Suprapubic skin (tissue), 4 donors: ENCODE measurements at regions not wholly inside any gene's neighbourhood (a gene's known extent, or its start where the extent isn't known, plus 50 kb on each side); places are given as distances from the start of the nearest gene placed in this dataset.

ENCODE experiments used
- DNase-seq, 2 donors: peaks; one replicate each; pipeline ENCODE4 v3.0.0-alpha.2; 2019; ENCODE audit warnings: low spot score in 2 of 2
- H3K27ac ChIP-seq: fragments of 200-600 bp; sonication (generic); one replicate; pipeline ENCODE4 v1.5.1; 2019
- H3K27me3 ChIP-seq: fragments of 200-600 bp; sonication (generic); one replicate; pipeline ENCODE4 v1.5.1; 2019
- H3K36me3 ChIP-seq: fragments of 200-600 bp; sonication (generic); one replicate; pipeline ENCODE4 v1.5.1; 2019
- H3K4me1 ChIP-seq: fragments of 200-600 bp; sonication (generic); one replicate; pipeline ENCODE4 v1.5.1; 2019
- H3K4me3 ChIP-seq: fragments of 200-600 bp; sonication (generic); one replicate; pipeline ENCODE4 v1.5.1; 2019; ENCODE audit warnings: mild to moderate bottlenecking
- H3K9me3 ChIP-seq: fragments of 200-600 bp; sonication (generic); one replicate; pipeline ENCODE4 v1.5.1; 2019
- EP300 ChIP-seq: sonication (generic); formaldehyde crosslinking; IDR thresholded peaks from one replicate; pipeline ENCODE4 v1.6.1; 2017; ENCODE audit warnings: antibody characterized with exemption
- POLR2A ChIP-seq, 2 donors: fragments of 450-650 bp; IDR thresholded peaks; one replicate each; pipeline ENCODE4 v1.6.1; 2017; ENCODE audit warnings: antibody characterized with exemption in 2 of 2, mild to moderate bottlenecking in 2 of 2, moderate library complexity in 2 of 2
- POLR2AphosphoS5 ChIP-seq, 3 donors: sonication (generic); formaldehyde crosslinking; IDR thresholded peaks; one replicate each; pipeline ENCODE4 v1.6.1; 2017; ENCODE audit warnings: antibody characterized with exemption in 3 of 3
- WGBS: methylation state at CpG from one replicate; pipeline ENCODE4 v1.1.5; 2018; 5-methylcytosine and 5-hydroxymethylcytosine counted together
- TF ChIP-seq, protein P1 (sequence below), 2 donors: fragments of 200-600 bp in 1 of 2; fragments of 450-650 bp in 1 of 2; sonication (generic) in 1 of 2; IDR thresholded peaks; one replicate each; pipeline ENCODE4 v1.5.1; 2016 to 2019; ENCODE audit warnings: antibody characterized with exemption in 2 of 2, mild to moderate bottlenecking in 1 of 2, moderate library complexity in 1 of 2

DNA sequence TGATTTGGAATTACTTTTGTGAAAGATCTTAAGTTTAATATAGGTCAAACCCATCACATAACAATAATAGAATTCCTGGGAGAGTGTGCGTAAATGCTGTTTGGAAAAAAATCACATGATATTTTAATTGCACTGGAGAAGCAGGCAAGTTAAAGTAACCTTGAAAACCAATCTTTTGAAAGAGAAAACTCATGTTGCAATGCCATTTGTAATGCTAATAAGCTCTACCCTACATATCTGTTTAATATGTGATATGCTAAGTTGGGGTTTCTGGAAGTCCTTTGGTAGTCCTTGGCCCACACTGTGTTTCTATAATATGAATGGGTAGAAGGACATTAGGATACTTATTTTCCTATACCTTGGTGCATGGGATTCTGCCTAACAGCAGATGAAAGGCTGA lies 370.4 kb downstream of the DDX10 start:
- H3K4me3 ChIP-seq: no peak overlapping the region
- TF ChIP-seq, protein P1, sequence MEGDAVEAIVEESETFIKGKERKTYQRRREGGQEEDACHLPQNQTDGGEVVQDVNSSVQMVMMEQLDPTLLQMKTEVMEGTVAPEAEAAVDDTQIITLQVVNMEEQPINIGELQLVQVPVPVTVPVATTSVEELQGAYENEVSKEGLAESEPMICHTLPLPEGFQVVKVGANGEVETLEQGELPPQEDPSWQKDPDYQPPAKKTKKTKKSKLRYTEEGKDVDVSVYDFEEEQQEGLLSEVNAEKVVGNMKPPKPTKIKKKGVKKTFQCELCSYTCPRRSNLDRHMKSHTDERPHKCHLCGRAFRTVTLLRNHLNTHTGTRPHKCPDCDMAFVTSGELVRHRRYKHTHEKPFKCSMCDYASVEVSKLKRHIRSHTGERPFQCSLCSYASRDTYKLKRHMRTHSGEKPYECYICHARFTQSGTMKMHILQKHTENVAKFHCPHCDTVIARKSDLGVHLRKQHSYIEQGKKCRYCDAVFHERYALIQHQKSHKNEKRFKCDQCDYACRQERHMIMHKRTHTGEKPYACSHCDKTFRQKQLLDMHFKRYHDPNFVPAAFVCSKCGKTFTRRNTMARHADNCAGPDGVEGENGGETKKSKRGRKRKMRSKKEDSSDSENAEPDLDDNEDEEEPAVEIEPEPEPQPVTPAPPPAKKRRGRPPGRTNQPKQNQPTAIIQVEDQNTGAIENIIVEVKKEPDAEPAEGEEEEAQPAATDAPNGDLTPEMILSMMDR (IDR thresholded peaks at IDR 0.05): no peak
- no peak for TF ChIP-seq POLR2AphosphoS5 (IDR thresholded peaks at IDR 0.05)
- no peak for TF ChIP-seq EP300
- TF ChIP-seq POLR2A (IDR thresholded peaks at IDR 0.05): no peak
- no peaks in the 10 kb centered on the region for H3K27me3 ChIP-seq
- no peaks in the 10 kb centered on the region for H3K36me3 ChIP-seq
- H3K4me1 ChIP-seq: peaks cover 12% of the 10 kb centered on the region
- DNase-seq: no peak
- WGBS: 92% methylated on average over 1 of the region's 1 CpG
- H3K27ac ChIP-seq: no peak overlapping the region
- no peaks in the 10 kb centered on the region for H3K9me3 ChIP-seq

GRCh38 chr11:109036011-109036410 lies 371.1 kb downstream of the DDX10 start:
- Histone ChIP-seq H3K4me1 (peaks cover 12% of the 10 kb centered on the region), H3K27me3 (no peaks in the 10 kb centered on the region), H3K36me3 (no peaks in the 10 kb centered on the region), H3K4me3 (no peak overlapping the region), H3K27ac (no peak overlapping the region), H3K9me3 (no peaks in the 10 kb centered on the region)
- DNase-seq: no peak
- TF ChIP-seq EP300: no peak
- no peak for TF ChIP-seq POLR2A (IDR thresholded peaks at IDR 0.05)
- no peak for TF ChIP-seq POLR2AphosphoS5 (IDR thresholded peaks at IDR 0.05)
- TF ChIP-seq, protein P1 (IDR thresholded peaks at IDR 0.05): no peak
- WGBS: 82% methylated on average over 2 of the region's 2 CpGs

- Histone ChIP-seq H3K4me1 (peaks cover 12% of the 10 kb centered on the region), H3K36me3 (no peaks in the 10 kb centered on the region), H3K9me3 (no peaks in the 10 kb centered on the region), H3K27me3 (no peaks in the 10 kb centered on the region), H3K27ac (peak overlapping the region; percentile 12), H3K4me3 (no peak overlapping the region)
- 30% methylated on average over 3 of the region's 3 CpGs for WGBS
- TF ChIP-seq, protein P1 (IDR thresholded peaks at IDR 0.05): no peak
- TF ChIP-seq POLR2AphosphoS5 (IDR thresholded peaks at IDR 0.05): no peak
- no peak for TF ChIP-seq POLR2A (IDR thresholded peaks at IDR 0.05)
- TF ChIP-seq EP300: no peak
- DNase-seq: no peak
Observed at GRCh38 chr11:109037856-109038780, 373.2 kb downstream of the DDX10 start.

DNA sequence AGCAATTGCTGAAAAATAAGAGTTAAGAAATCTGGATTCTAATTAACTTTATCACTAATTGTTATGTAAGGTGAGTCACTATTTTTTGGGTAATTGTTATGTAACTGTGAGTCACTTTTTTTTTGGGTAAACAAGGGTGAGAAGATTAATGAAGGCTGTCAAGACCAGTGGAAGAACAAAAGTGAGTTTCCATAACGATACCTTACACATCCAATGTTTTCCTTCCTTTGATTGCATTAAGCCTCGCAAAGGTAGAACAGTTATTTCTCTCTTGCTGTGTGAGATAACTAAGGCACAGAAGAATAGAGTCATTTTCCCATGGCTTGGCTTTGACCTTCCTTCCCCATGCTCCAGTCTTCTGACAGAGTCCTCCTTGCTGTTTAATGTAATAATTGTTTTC lies 374.7 kb downstream of the DDX10 start:
- 58% methylated on average over 2 of the region's 2 CpGs for WGBS
- H3K9me3 ChIP-seq: no peaks in the 10 kb centered on the region

GRCh38 chr11:109040303-109040702 lies 375.4 kb downstream of the DDX10 start:
- Histone ChIP-seq H3K9me3 (no peaks in the 10 kb centered on the region), H3K27ac (no peak overlapping the region), H3K4me3 (no peak overlapping the region), H3K27me3 (no peaks in the 10 kb centered on the region), H3K4me1 (peaks cover 12% of the 10 kb centered on the region), H3K36me3 (no peaks in the 10 kb centered on the region)
- WGBS: 94% methylated on average over 3 of the region's 3 CpGs
- DNase-seq: no peak
- TF ChIP-seq POLR2A (IDR thresholded peaks at IDR 0.05): no peak
- TF ChIP-seq, protein P1 (IDR thresholded peaks at IDR 0.05): no peak
- no peak for TF ChIP-seq POLR2AphosphoS5 (IDR thresholded peaks at IDR 0.05)
- TF ChIP-seq EP300: no peak

More for the DNA sequence above, 374.7 kb downstream of the DDX10 start:
- no peaks in the 10 kb centered on the region for H3K36me3 ChIP-seq
- no peak overlapping the region for H3K27ac ChIP-seq
- no peak for TF ChIP-seq POLR2AphosphoS5 (IDR thresholded peaks at IDR 0.05)
- no peak for TF ChIP-seq EP300
- no peak for TF ChIP-seq POLR2A (IDR thresholded peaks at IDR 0.05)
- TF ChIP-seq, protein P1 (IDR thresholded peaks at IDR 0.05): no peak
- no peak overlapping the region for H3K4me3 ChIP-seq
- H3K27me3 ChIP-seq: no peaks in the 10 kb centered on the region
- DNase-seq: no peak
- H3K4me1 ChIP-seq: peaks cover 12% of the 10 kb centered on the region
